ENCODE measurements at regions not wholly inside any gene's neighbourhood (a gene's known extent, or its start where the extent isn't known, plus 50 kb on each side); places are given as distances from the start of the nearest gene placed in this dataset.

DNA sequence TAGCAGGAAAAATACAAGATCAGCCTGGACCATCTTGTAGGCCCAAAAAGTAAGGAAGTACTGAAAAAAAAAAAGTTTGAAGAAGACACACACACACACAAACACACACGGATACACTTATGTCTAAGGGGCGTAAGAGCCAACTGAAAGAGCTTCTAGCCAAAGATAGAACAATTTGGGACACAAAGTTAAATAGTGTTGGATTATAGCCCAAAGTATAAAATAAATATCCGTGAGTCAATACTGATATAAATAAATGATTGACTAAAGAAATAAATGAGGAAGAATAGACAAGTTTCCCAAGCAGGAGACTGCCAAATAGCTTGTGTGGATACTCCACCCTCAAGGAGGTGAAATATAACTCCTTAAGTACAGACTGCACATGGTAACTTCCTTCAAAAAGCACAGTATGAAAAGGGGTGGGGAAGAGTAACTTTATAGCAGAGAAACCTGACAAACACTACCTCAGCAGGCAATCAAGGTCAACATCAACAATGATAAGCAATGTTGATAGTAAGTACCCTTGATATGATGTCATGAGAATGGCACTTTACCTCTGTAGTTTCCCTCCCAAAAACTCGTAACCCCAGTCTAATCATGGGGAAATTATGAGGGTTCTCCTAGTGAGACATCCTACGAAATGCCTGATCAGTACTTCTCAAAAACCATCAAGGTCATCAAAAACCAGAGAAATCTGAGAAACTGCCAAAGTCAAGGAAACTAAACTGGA, 187.3 kb upstream of the ATP11B start:
- H3K4me3 Mint-ChIP-seq = no peak overlapping the region
- peaks cover 11% of the 10 kb centered on the region for H3K27me3 Mint-ChIP-seq (ENCODE audit: low read depth)
- H3K27ac Mint-ChIP-seq = no peak overlapping the region
- no peaks in the 10 kb centered on the region for H3K9me3 Mint-ChIP-seq
- TF ChIP-seq CTCF (IDR thresholded peaks at IDR 0.05; ENCODE audit: unreplicated experiment in 3 of 3) = no peak
- peaks cover 20% of the 10 kb centered on the region for H3K4me1 Mint-ChIP-seq
- H3K36me3 Mint-ChIP-seq (ENCODE audit: low read depth) = no peaks in the 10 kb centered on the region

GRCh38 chr3:182606905-182607504, 186.3 kb upstream of the ATP11B start:
- H3K4me1 Mint-ChIP-seq = peaks cover 20% of the 10 kb centered on the region
- H3K27ac Mint-ChIP-seq = no peak overlapping the region
- peaks cover 11% of the 10 kb centered on the region for H3K27me3 Mint-ChIP-seq (ENCODE audit: low read depth)
- no peak overlapping the region for H3K4me3 Mint-ChIP-seq
- no peaks in the 10 kb centered on the region for H3K9me3 Mint-ChIP-seq
- H3K36me3 Mint-ChIP-seq (ENCODE audit: low read depth) = no peaks in the 10 kb centered on the region
- no peak for TF ChIP-seq CTCF (IDR thresholded peaks at IDR 0.05; ENCODE audit: unreplicated experiment in 3 of 3)

DNA sequence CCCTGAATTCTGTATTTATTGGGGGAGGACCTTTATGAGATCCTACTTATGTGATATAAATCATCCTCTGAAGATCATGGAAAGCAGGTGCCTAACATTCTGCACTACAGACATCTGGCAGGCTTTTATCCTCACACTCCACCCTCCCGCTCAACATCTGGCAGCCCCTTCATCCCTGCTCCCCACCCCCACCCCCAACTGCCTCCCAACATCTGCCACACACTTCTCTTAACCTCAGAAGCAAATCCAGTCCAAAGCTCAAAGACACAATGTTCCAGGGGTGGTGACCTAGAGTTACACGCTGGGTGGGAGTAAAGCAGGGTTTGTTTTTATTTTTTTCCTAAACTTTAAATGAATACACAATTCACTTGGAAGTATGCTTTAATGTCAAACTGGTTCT, 184.5 kb upstream of the ATP11B start:
- H3K27ac Mint-ChIP-seq = peak overlapping the region in 1 of 3 experiments; percentile 6
- H3K36me3 Mint-ChIP-seq (ENCODE audit: low read depth) = no peaks in the 10 kb centered on the region
- H3K9me3 Mint-ChIP-seq = no peaks in the 10 kb centered on the region
- peaks cover 5% of the 10 kb centered on the region for H3K27me3 Mint-ChIP-seq (ENCODE audit: low read depth)
- peaks cover 20% of the 10 kb centered on the region for H3K4me1 Mint-ChIP-seq
- no peak for TF ChIP-seq CTCF (IDR thresholded peaks at IDR 0.05; ENCODE audit: unreplicated experiment in 3 of 3)
- no peak overlapping the region for H3K4me3 Mint-ChIP-seq

DNA sequence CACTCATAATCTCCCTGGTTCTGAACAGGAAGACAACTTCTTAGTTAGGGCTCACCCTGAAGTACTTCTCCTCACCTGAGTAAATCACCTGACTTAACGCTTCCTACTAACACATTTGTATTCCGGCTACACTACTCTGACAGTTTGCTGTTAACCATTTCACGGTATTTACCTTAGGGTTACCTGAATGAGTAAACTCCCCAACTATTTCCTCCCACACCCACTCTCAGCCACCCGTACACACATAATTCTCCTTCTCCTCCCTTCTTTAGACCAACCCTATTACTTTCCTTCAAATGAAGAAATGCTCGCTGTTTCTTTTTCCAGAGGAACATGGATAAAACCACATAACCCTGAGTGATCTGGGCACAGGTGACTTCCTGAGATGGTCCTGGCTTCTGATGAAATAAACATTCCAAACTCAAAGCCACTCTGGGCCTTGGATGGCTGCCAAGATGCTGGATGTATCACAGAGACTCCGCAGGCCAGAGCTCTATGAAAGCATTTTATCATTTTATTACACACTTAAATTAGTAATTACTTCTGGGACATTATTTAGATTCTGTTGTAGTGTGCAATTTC, 183.6 kb upstream of the ATP11B start:
- TF ChIP-seq CTCF (IDR thresholded peaks at IDR 0.05; ENCODE audit: unreplicated experiment in 3 of 3) = no peak
- Mint-ChIP-seq H3K27me3 (ENCODE audit: low read depth) (peaks cover 9% of the 10 kb centered on the region), H3K27ac (peak overlapping the region in 2 of 3 experiments; percentile 9 to 57), H3K36me3 (ENCODE audit: low read depth) (no peaks in the 10 kb centered on the region), H3K4me1 (peaks cover 20% of the 10 kb centered on the region), H3K9me3 (no peaks in the 10 kb centered on the region), H3K4me3 (no peak overlapping the region)

- no peak for TF ChIP-seq CTCF (IDR thresholded peaks at IDR 0.05; ENCODE audit: unreplicated experiment in 3 of 3)
- no peaks in the 10 kb centered on the region for H3K36me3 Mint-ChIP-seq (ENCODE audit: low read depth)
- H3K4me3 Mint-ChIP-seq = no peak overlapping the region
- H3K27ac Mint-ChIP-seq = no peak overlapping the region
- H3K9me3 Mint-ChIP-seq = no peaks in the 10 kb centered on the region
- peaks cover 13% of the 10 kb centered on the region for H3K27me3 Mint-ChIP-seq (ENCODE audit: low read depth)
- peaks cover 20% of the 10 kb centered on the region for H3K4me1 Mint-ChIP-seq
Observed at GRCh38 chr3:182612332-182612731, 181.0 kb upstream of the ATP11B start.
